ENCODE measurements at regions not wholly inside any gene's neighbourhood (a gene's known extent, or its start where the extent isn't known, plus 50 kb on each side); places are given as distances from the start of the nearest gene placed in this dataset.
"Not testable (repeated sequence)": the region's sequence is repeated elsewhere in the genome, so short reads cannot be mapped to it uniquely, and the experiment has no call there.

GRCh38 chr16:51261919-51262318 is 110.8 kb upstream of the SALL1 start:
- DNase-seq (ENCODE audit: low read depth in 2 of 2): no peak

GRCh38 chr16:51255349-51255972 is 104.4 kb upstream of the SALL1 start:
- DNase-seq (ENCODE audit: low read depth in 2 of 2): no peak

- DNase-seq (ENCODE audit: low read depth in 2 of 2): not testable (repeated sequence)
Observed at GRCh38 chr16:51254390-51254789, 103.3 kb upstream of the SALL1 start.

- DNase-seq (ENCODE audit: low read depth in 2 of 2): no peak
Observed at GRCh38 chr16:51248217-51248616, 97.1 kb upstream of the SALL1 start.

GRCh38 chr16:51245658-51245995 is 94.6 kb upstream of the SALL1 start:
- no peak for DNase-seq (ENCODE audit: low read depth in 2 of 2)

GRCh38 chr16:51244887-51245657 is 94.0 kb upstream of the SALL1 start:
- DNase-seq (ENCODE audit: low read depth in 2 of 2): no peak

- no peak for DNase-seq (ENCODE audit: low read depth in 2 of 2)
Observed at GRCh38 chr16:51243936-51244436, 92.9 kb upstream of the SALL1 start.

GRCh38 chr16:51242296-51242994 is 91.4 kb upstream of the SALL1 start:
- DNase-seq (ENCODE audit: low read depth in 2 of 2): no peak

- DNase-seq (ENCODE audit: low read depth in 2 of 2): no peak
Observed at GRCh38 chr16:51239196-51239595, 88.1 kb upstream of the SALL1 start.

GRCh38 chr16:51237861-51238378 is 86.8 kb upstream of the SALL1 start:
- no peak for DNase-seq (ENCODE audit: low read depth in 2 of 2)

GRCh38 chr16:51237207-51237606 is 86.1 kb upstream of the SALL1 start:
- no peak for DNase-seq (ENCODE audit: low read depth in 2 of 2)

GRCh38 chr16:51236583-51236982 is 85.5 kb upstream of the SALL1 start:
- no peak for DNase-seq (ENCODE audit: low read depth in 2 of 2)

GRCh38 chr16:51231702-51232101 is 80.6 kb upstream of the SALL1 start:
- DNase-seq (ENCODE audit: low read depth in 2 of 2): no peak

GRCh38 chr16:51230035-51230434 is 79.0 kb upstream of the SALL1 start:
- DNase-seq (ENCODE audit: low read depth in 2 of 2): not testable (repeated sequence)

- DNase-seq (ENCODE audit: low read depth in 2 of 2): no peak
Observed at GRCh38 chr16:51228097-51228659, 77.1 kb upstream of the SALL1 start.

- DNase-seq (ENCODE audit: low read depth in 2 of 2): no peak
Observed at GRCh38 chr16:51225878-51226277, 74.8 kb upstream of the SALL1 start.

- no peak for DNase-seq (ENCODE audit: low read depth in 2 of 2)
Observed at GRCh38 chr16:51224317-51224716, 73.2 kb upstream of the SALL1 start.

- no peak for DNase-seq (ENCODE audit: low read depth in 2 of 2)
Observed at GRCh38 chr16:51222016-51222415, 70.9 kb upstream of the SALL1 start.

- DNase-seq (ENCODE audit: low read depth in 2 of 2): no peak
Observed at GRCh38 chr16:51211148-51211547, 60.1 kb upstream of the SALL1 start.

GRCh38 chr16:51210087-51210486 is 59.0 kb upstream of the SALL1 start:
- no peak for DNase-seq (ENCODE audit: low read depth in 2 of 2)

GRCh38 chr16:51201604-51202003 is 50.5 kb upstream of the SALL1 start:
- DNase-seq (ENCODE audit: low read depth in 2 of 2): no peak
